Activated CD4-positive, alpha-beta memory T cell treated with anti-CD3 and anti-CD28 coated beads, Interleukin-2, amount 10 ng/mL, durations not matched to agents 7 days and 5 days (primary cell): ENCODE measurements at regions not wholly inside any gene's neighbourhood (a gene's known extent, or its start where the extent isn't known, plus 50 kb on each side); places are given as distances from the start of the nearest gene placed in this dataset.

ENCODE experiments used
- CTCF ChIA-PET: fragments of 350-600 bp; sonication (Branson Sonifier 250); formaldehyde crosslinking; loops from one replicate; lab custom pipeline; 2021; ENCODE audit warnings: antibody characterized with exemption, inconsistent platforms; lab: Charles Lee
- POLR2A ChIA-PET: fragments of 350-600 bp; sonication (Branson Sonifier 250); formaldehyde crosslinking; loops from one replicate; lab custom pipeline; 2021; ENCODE audit warnings: antibody characterized with exemption; lab: Charles Lee
- DNase-seq: peaks from one replicate; pipeline ENCODE4 v3.0.0-alpha.2; 2020
- H3K27ac Mint-ChIP-seq: one replicate; pipeline ENCODE4 v1.8.0; 2021; ENCODE audit warnings: mild to moderate bottlenecking, mixed read lengths
- H3K27me3 Mint-ChIP-seq: one replicate; pipeline ENCODE4 v1.8.0; 2021; ENCODE audit warnings: mixed read lengths
- H3K36me3 Mint-ChIP-seq: one replicate; pipeline ENCODE4 v1.8.0; 2021; ENCODE audit warnings: low read depth, mixed read lengths
- H3K4me1 Mint-ChIP-seq: one replicate; pipeline ENCODE4 v1.8.0; 2021; ENCODE audit warnings: mixed read lengths
- H3K4me3 Mint-ChIP-seq: one replicate; pipeline ENCODE4 v1.8.0; 2021; ENCODE audit warnings: mild to moderate bottlenecking, mixed read lengths
- H3K9me3 Mint-ChIP-seq: one replicate; pipeline ENCODE4 v1.8.0; 2021; ENCODE audit warnings: mixed read lengths

DNA sequence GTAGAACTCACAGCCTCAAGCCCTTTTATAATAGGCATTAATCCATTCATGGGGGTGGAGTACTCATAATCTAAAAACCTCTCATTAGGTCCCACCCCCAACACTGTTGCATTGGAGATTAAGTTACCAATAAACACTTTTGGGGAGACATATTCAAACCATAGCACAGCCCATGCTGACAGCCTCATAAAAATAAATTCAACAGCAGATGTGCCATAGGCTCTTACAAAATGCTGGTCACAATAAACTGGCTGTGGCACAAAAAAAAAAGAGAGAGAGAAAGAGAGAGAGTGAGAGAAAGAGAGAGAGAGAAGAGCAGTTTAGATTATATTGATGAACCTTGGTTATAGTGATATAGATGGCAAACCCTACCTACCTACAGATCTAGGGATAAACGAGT lies 1000.9 kb downstream of the TUSC7 start:
- CTCF ChIA-PET: no interaction called here
- Mint-ChIP-seq H3K36me3 (no peaks in the 10 kb centered on the region), H3K4me1 (no peaks in the 10 kb centered on the region), H3K27ac (no peak overlapping the region), H3K9me3 (no peaks in the 10 kb centered on the region), H3K4me3 (no peak overlapping the region), H3K27me3 (no peaks in the 10 kb centered on the region)
- no peak for DNase-seq
- POLR2A ChIA-PET: no interaction called here

- POLR2A ChIA-PET: no interaction called here
- H3K4me3 Mint-ChIP-seq: no peak overlapping the region
- H3K27me3 Mint-ChIP-seq: no peaks in the 10 kb centered on the region
- CTCF ChIA-PET: no interaction called here
- H3K4me1 Mint-ChIP-seq: no peaks in the 10 kb centered on the region
- DNase-seq: no peak
- no peak overlapping the region for H3K27ac Mint-ChIP-seq
- H3K9me3 Mint-ChIP-seq: no peaks in the 10 kb centered on the region
- H3K36me3 Mint-ChIP-seq: no peaks in the 10 kb centered on the region
These were observed 1009.8 kb downstream of the TUSC7 start for GRCh38 chr3:117719316-117719926.

DNA sequence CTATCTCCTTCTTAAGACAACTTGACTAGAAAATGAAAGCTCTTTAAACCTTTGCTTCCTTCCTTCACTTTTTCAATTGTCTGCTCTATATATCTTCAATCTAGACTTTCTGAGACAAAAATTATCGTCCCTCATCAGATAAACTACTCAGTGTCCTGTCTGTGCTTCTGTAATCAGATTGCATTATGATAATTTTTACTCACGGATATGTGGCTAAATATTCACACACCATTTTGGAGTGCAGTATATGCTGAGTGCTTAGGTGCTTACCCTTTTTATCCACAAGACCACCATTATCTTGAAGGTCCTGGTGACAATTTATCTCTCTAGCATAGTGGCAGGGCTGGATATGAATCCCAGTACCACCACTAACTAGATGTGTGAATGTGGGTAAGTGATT lies 1012.3 kb downstream of the TUSC7 start:
- Mint-ChIP-seq H3K4me3 (no peak overlapping the region), H3K4me1 (no peaks in the 10 kb centered on the region), H3K36me3 (no peaks in the 10 kb centered on the region), H3K27me3 (no peaks in the 10 kb centered on the region), H3K27ac (no peak overlapping the region), H3K9me3 (no peaks in the 10 kb centered on the region)
- ChIA-PET POLR2A (no interaction called here), CTCF (no interaction called here)
- no peak for DNase-seq

- CTCF ChIA-PET: no interaction called here
- Mint-ChIP-seq H3K27me3 (no peaks in the 10 kb centered on the region), H3K9me3 (no peaks in the 10 kb centered on the region), H3K27ac (no peak overlapping the region), H3K4me3 (no peak overlapping the region), H3K36me3 (no peaks in the 10 kb centered on the region), H3K4me1 (no peaks in the 10 kb centered on the region)
- no peak for DNase-seq
- POLR2A ChIA-PET: no interaction called here
These were observed 1013.3 kb downstream of the TUSC7 start for GRCh38 chr3:117722856-117723255.

- no peaks in the 10 kb centered on the region for H3K36me3 Mint-ChIP-seq
- no peak for DNase-seq
- H3K27me3 Mint-ChIP-seq: no peaks in the 10 kb centered on the region
- no peaks in the 10 kb centered on the region for H3K9me3 Mint-ChIP-seq
- CTCF ChIA-PET: no interaction called here
- no peak overlapping the region for H3K27ac Mint-ChIP-seq
- no peak overlapping the region for H3K4me3 Mint-ChIP-seq
- H3K4me1 Mint-ChIP-seq: no peaks in the 10 kb centered on the region
- POLR2A ChIA-PET: no interaction called here
These were observed 1014.2 kb downstream of the TUSC7 start for GRCh38 chr3:117723825-117724224.

DNA sequence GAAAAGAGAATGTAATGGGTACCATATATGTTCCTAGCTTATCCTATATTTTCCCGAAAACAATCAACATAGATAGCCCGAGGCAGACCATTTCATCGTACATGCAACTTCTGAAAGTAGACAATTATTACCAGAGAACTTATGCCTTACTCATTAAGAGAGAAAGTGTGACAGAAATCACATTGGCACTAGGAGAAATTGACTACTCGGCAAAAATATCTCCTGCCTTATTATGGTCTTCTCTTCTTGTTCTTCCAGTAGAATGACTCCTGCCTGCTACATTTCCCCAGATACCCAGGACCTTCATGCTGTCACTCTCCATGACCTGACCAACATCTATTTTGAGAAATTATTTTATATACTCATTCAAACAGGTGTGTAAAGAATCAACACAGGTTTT lies 1015.7 kb downstream of the TUSC7 start:
- DNase-seq: no peak
- H3K27me3 Mint-ChIP-seq: no peaks in the 10 kb centered on the region
- H3K4me1 Mint-ChIP-seq: no peaks in the 10 kb centered on the region
- no peak overlapping the region for H3K27ac Mint-ChIP-seq
- H3K4me3 Mint-ChIP-seq: no peak overlapping the region
- no peaks in the 10 kb centered on the region for H3K36me3 Mint-ChIP-seq
- CTCF ChIA-PET: no interaction called here
- POLR2A ChIA-PET: no interaction called here
- H3K9me3 Mint-ChIP-seq: no peaks in the 10 kb centered on the region

DNA sequence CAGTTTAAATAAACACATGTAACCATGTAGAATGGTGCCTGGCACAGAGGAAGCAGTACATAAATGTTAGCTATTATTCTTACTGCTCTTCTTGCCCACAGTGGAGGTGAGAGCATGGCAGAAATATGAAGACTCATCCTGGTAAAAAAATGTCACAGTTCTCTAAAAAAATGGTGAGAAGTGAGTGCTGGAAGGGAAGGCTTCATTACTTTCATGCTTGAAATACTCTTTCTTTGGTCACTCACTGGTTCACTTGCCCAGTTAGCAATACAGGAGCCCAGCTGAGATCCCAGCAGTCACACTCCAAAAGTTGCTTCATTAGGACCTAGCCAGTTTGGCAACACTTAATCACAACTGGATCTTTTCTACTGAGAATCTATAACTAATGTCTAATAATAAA lies 1017.2 kb downstream of the TUSC7 start:
- H3K27me3 Mint-ChIP-seq: no peaks in the 10 kb centered on the region
- H3K36me3 Mint-ChIP-seq: no peaks in the 10 kb centered on the region
- H3K27ac Mint-ChIP-seq: no peak overlapping the region
- H3K4me1 Mint-ChIP-seq: no peaks in the 10 kb centered on the region
- CTCF ChIA-PET: no interaction called here
- POLR2A ChIA-PET: no interaction called here
- no peak for DNase-seq
- no peaks in the 10 kb centered on the region for H3K9me3 Mint-ChIP-seq
- H3K4me3 Mint-ChIP-seq: no peak overlapping the region

DNA sequence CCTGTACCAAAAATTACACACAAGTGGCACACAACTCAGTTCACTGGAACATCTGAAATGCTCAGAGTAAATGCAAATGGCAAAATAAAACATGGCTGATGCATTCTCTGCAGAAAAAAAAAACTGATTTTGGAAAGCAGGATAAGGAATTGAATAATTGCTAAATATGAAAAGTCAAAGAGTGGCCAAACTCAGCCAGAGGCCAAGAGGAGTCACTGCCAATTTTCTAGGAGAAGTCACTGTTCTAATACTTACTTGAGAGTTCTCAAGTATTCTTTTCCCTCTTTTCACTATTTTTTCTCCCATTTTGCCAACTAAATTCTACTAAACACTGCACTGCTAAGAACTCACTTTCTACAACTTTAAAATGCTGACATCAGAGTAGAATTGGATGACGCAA lies 1018.6 kb downstream of the TUSC7 start:
- Mint-ChIP-seq H3K36me3 (no peaks in the 10 kb centered on the region), H3K4me3 (no peak overlapping the region), H3K9me3 (no peaks in the 10 kb centered on the region), H3K27me3 (no peaks in the 10 kb centered on the region), H3K27ac (no peak overlapping the region), H3K4me1 (no peaks in the 10 kb centered on the region)
- POLR2A ChIA-PET: no interaction called here
- DNase-seq: no peak
- CTCF ChIA-PET: no interaction called here

DNA sequence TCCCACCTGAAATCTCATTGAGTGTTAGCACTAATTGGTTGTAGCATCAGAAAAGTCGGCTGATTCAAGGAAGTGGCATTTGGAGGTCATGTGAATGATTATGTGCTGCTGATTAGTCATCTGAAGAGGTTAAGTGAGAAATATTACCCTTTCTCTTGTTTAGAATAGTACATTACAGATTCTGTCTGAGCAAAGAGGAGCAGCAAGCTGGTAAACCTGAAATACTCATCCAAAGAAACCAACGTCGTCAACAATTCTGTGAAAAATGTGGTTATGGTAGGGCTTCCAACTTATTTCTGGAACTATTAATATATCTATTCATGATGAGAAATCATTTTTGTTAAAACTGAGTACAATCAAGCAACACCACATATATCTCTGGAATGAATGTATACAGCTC lies 1024.9 kb downstream of the TUSC7 start:
- ChIA-PET CTCF (no interaction called here), POLR2A (no interaction called here)
- H3K9me3 Mint-ChIP-seq: peaks cover 6% of the 10 kb centered on the region
- H3K36me3 Mint-ChIP-seq: no peaks in the 10 kb centered on the region
- no peak for DNase-seq
- no peak overlapping the region for H3K27ac Mint-ChIP-seq
- H3K27me3 Mint-ChIP-seq: no peaks in the 10 kb centered on the region
- no peaks in the 10 kb centered on the region for H3K4me1 Mint-ChIP-seq
- no peak overlapping the region for H3K4me3 Mint-ChIP-seq

- Mint-ChIP-seq H3K9me3 (peaks cover 6% of the 10 kb centered on the region), H3K4me3 (no peak overlapping the region), H3K4me1 (no peaks in the 10 kb centered on the region), H3K27ac (no peak overlapping the region), H3K27me3 (no peaks in the 10 kb centered on the region), H3K36me3 (no peaks in the 10 kb centered on the region)
- ChIA-PET POLR2A (no interaction called here), CTCF (no interaction called here)
- DNase-seq: no peak
These were observed 1026.0 kb downstream of the TUSC7 start for GRCh38 chr3:117735481-117736101.

- DNase-seq: no peak
- ChIA-PET POLR2A (no interaction called here), CTCF (no interaction called here)
- no peak overlapping the region for H3K27ac Mint-ChIP-seq
- H3K27me3 Mint-ChIP-seq: no peaks in the 10 kb centered on the region
- H3K4me1 Mint-ChIP-seq: no peaks in the 10 kb centered on the region
- no peak overlapping the region for H3K4me3 Mint-ChIP-seq
- H3K36me3 Mint-ChIP-seq: no peaks in the 10 kb centered on the region
- H3K9me3 Mint-ChIP-seq: peaks cover 6% of the 10 kb centered on the region
These were observed 1027.3 kb downstream of the TUSC7 start for GRCh38 chr3:117736846-117737245.

DNA sequence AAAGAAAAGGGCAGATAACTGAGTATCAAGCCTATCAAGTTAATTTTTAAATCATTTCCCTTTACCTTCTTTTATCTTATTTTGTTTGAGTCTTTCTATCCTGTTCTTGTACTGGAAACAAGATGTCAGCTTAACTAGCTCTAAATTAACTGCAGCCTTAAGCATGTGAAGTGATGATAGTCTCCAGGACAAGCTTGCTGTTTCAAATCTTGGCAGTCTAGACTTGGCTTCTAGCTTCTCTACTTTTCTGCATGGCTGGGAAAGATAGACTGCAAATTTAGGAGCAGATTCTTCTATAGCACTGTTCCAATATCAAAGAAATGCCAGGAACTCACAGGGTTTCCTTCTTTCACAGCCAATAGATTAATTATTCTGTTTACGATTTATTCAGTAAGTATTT lies 1034.4 kb downstream of the TUSC7 start:
- CTCF ChIA-PET: no interaction called here
- Mint-ChIP-seq H3K27me3 (no peaks in the 10 kb centered on the region), H3K4me1 (no peaks in the 10 kb centered on the region), H3K4me3 (no peak overlapping the region), H3K27ac (no peak overlapping the region), H3K9me3 (no peaks in the 10 kb centered on the region), H3K36me3 (no peaks in the 10 kb centered on the region)
- POLR2A ChIA-PET: no interaction called here
- DNase-seq: no peak

- Mint-ChIP-seq H3K27me3 (no peaks in the 10 kb centered on the region), H3K27ac (no peak overlapping the region), H3K4me3 (no peak overlapping the region), H3K36me3 (no peaks in the 10 kb centered on the region), H3K4me1 (no peaks in the 10 kb centered on the region), H3K9me3 (no peaks in the 10 kb centered on the region)
- POLR2A ChIA-PET: no interaction called here
- no peak for DNase-seq
- CTCF ChIA-PET: no interaction called here
These were observed 1035.4 kb downstream of the TUSC7 start for GRCh38 chr3:117744935-117745334.

DNA sequence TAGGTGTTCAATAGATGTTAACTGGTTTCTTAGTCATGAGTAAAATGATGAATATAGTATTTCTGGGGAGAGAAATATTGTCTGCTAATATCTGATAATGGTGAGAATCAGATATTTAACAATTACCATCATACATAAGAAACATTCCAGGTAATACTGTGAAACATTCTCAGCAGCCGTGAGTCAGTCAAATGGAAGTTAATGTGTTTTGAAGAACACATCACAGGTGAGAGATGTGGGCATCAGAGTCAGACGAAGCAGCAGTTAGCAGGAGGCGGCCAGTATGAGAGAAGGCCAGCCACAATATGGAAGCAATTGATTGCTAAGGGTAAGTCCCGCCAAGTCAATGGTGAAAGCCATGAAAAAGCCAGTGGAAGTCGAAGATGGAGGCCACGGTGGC lies 1035.9 kb downstream of the TUSC7 start:
- ChIA-PET CTCF (no interaction called here), POLR2A (no interaction called here)
- no peaks in the 10 kb centered on the region for H3K4me1 Mint-ChIP-seq

More for the DNA sequence above, 1035.9 kb downstream of the TUSC7 start:
- H3K4me3 Mint-ChIP-seq: no peak overlapping the region
- no peaks in the 10 kb centered on the region for H3K27me3 Mint-ChIP-seq
- H3K36me3 Mint-ChIP-seq: no peaks in the 10 kb centered on the region
- DNase-seq: no peak
- H3K9me3 Mint-ChIP-seq: no peaks in the 10 kb centered on the region
- no peak overlapping the region for H3K27ac Mint-ChIP-seq
